ENCODE measurements at regions not wholly inside any gene's neighbourhood (a gene's known extent, or its start where the extent isn't known, plus 50 kb on each side); places are given as distances from the start of the nearest gene placed in this dataset.

GRCh38 chr6:44538131-44538806 is 150.8 kb downstream of the CDC5L start:
- Histone ChIP-seq H3K4me3 (ENCODE audit: low read depth in 1 of 2, low read length in 1 of 2) (no peak overlapping the region), H3K36me3 (no peaks in the 10 kb centered on the region), H3K27me3 (no peaks in the 10 kb centered on the region), H3K4me1 (ENCODE audit: control insufficient read depth in 1 of 2, insufficient read depth in 1 of 2, low read depth in 1 of 2, low read length in 1 of 2) (no peaks in the 10 kb centered on the region), H3K27ac (no peak overlapping the region), H3K9me3 (no peaks in the 10 kb centered on the region)
- TF ChIP-seq CTCF (IDR thresholded peaks at IDR 0.05), result no peak

DNA sequence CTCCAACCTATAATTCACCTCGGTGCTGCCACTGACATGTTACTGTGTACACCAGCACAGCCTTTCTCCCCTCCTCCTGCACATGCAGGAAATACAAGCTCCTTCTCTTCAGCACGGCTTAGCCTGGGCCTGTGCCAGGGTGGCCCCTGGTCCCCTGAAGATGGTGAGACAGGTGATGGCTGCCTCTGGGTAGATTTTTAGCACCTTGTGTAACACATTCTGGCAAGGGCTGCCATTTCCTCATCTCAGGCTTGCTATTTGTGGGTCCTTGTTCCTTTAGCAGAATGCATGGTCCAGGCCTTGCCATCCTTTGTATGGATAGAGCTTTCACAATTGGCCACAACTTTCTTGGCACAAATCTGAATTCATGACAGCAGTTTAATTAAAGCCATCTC is 151.3 kb downstream of the CDC5L start:
- H3K27ac ChIP-seq, result no peak overlapping the region
- H3K4me1 ChIP-seq (ENCODE audit: control insufficient read depth in 1 of 2, insufficient read depth in 1 of 2, low read depth in 1 of 2, low read length in 1 of 2), result no peaks in the 10 kb centered on the region
- H3K36me3 ChIP-seq, result no peaks in the 10 kb centered on the region
- no peaks in the 10 kb centered on the region for H3K27me3 ChIP-seq
- no peaks in the 10 kb centered on the region for H3K9me3 ChIP-seq
- H3K4me3 ChIP-seq (ENCODE audit: low read depth in 1 of 2, low read length in 1 of 2), result no peak overlapping the region
- no peak for TF ChIP-seq CTCF (IDR thresholded peaks at IDR 0.05)

GRCh38 chr6:44539701-44540355 is 152.3 kb downstream of the CDC5L start:
- H3K9me3 ChIP-seq, result no peaks in the 10 kb centered on the region
- H3K27me3 ChIP-seq, result no peaks in the 10 kb centered on the region
- H3K4me3 ChIP-seq (ENCODE audit: low read depth in 1 of 2, low read length in 1 of 2), result no peak overlapping the region

DNA sequence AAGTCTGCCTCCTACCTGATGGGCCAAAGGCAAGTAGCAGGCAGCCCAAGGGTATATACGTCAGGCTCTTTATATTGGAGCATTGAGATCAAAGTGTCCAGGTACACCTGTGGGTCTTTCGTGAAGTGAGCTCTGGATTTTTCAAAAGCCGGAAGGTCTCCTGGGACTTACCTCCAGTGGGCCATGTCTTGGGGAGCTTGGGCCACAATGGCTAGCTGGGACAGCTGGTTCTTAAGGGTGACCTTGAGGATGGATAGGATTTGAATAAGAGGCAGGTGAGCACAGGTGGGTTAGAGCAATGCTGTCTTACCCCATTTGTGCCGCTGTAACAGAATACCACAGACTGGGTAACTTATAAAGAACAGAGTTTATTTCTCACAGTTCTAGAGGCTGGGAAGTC is 153.4 kb downstream of the CDC5L start:
- no peak for TF ChIP-seq CTCF (IDR thresholded peaks at IDR 0.05)
- H3K4me1 ChIP-seq (ENCODE audit: control insufficient read depth in 1 of 2, insufficient read depth in 1 of 2, low read depth in 1 of 2, low read length in 1 of 2), result no peaks in the 10 kb centered on the region
- no peaks in the 10 kb centered on the region for H3K9me3 ChIP-seq
- H3K27me3 ChIP-seq, result no peaks in the 10 kb centered on the region
- no peak overlapping the region for H3K27ac ChIP-seq
- H3K4me3 ChIP-seq (ENCODE audit: low read depth in 1 of 2, low read length in 1 of 2), result no peak overlapping the region
- no peaks in the 10 kb centered on the region for H3K36me3 ChIP-seq

More at GRCh38 chr6:44539701-44540355, 152.3 kb downstream of the CDC5L start:
- Histone ChIP-seq H3K4me1 (ENCODE audit: control insufficient read depth in 1 of 2, insufficient read depth in 1 of 2, low read depth in 1 of 2, low read length in 1 of 2) (no peaks in the 10 kb centered on the region), H3K36me3 (no peaks in the 10 kb centered on the region), H3K27ac (no peak overlapping the region)
- TF ChIP-seq CTCF (IDR thresholded peaks at IDR 0.05), result no peak

DNA sequence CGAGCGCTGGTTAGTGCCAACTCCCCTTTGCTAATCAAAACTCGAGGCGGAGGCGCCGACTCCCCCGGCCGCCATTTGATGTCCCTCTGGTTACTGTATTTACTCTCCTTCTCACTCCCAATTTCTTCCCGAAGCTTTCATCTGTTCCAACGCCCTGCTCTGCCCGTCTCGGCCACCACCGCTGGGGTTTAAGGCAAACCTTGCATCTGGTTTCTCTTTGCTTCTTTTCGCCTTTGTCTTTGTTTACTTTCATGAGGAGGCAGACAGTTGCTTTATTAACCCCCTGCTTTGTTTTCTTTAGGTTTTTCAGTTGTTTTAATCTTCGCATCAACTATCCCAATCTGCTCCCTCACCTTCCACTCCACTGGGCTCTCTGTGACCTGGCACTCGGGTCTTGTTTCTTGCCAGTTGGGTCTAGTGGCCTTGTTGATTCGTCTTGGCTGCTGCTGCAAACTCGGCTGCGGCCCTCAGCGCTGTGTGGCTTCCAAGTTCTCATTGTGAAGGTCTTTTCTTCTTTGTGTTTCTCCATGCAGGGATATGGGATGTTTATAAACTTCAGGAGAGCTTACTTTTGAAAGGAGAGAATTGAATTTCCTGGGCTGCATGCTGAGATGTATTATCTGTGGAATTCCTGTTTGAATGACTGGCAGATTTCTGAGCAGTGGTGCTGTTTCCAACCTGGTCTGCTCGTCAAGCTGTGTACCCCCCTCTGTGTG is 155.1 kb downstream of the CDC5L start:
- Histone ChIP-seq H3K4me3 (ENCODE audit: low read depth in 1 of 2, low read length in 1 of 2) (no peak overlapping the region), H3K27ac (no peak overlapping the region), H3K36me3 (no peaks in the 10 kb centered on the region), H3K4me1 (ENCODE audit: control insufficient read depth in 1 of 2, insufficient read depth in 1 of 2, low read depth in 1 of 2, low read length in 1 of 2) (no peaks in the 10 kb centered on the region), H3K9me3 (no peaks in the 10 kb centered on the region), H3K27me3 (no peaks in the 10 kb centered on the region)
- no peak for TF ChIP-seq CTCF (IDR thresholded peaks at IDR 0.05)
